ENCODE measurements at regions not wholly inside any gene's neighbourhood (a gene's known extent, or its start where the extent isn't known, plus 50 kb on each side); places are given as distances from the start of the nearest gene placed in this dataset.
"Not testable (repeated sequence)": the region's sequence is repeated elsewhere in the genome, so short reads cannot be mapped to it uniquely, and the experiment has no call there.

- DNase-seq = not testable (repeated sequence)
Observed at GRCh38 chr4:160364665-160365064, 1261.8 kb downstream of the RAPGEF2 start.

GRCh38 chr4:160365383-160365782 lies 1262.5 kb downstream of the RAPGEF2 start:
- not testable (repeated sequence) for DNase-seq

- no peak for DNase-seq
Observed at GRCh38 chr4:160370046-160370445, 1267.2 kb downstream of the RAPGEF2 start.

GRCh38 chr4:160371446-160371845 lies 1268.6 kb downstream of the RAPGEF2 start:
- DNase-seq = no peak

GRCh38 chr4:160372390-160372789 lies 1269.5 kb downstream of the RAPGEF2 start:
- DNase-seq = no peak

GRCh38 chr4:160373911-160374310 lies 1271.0 kb downstream of the RAPGEF2 start:
- DNase-seq = no peak

- no peak for DNase-seq
Observed at GRCh38 chr4:160375772-160376452, 1273.0 kb downstream of the RAPGEF2 start.

GRCh38 chr4:160386846-160387245 lies 1284.0 kb downstream of the RAPGEF2 start:
- DNase-seq = no peak

- DNase-seq = no peak
Observed at GRCh38 chr4:160399826-160400225, 1296.9 kb downstream of the RAPGEF2 start.

- no peak for DNase-seq
Observed at GRCh38 chr4:160403081-160403480, 1300.2 kb downstream of the RAPGEF2 start.

GRCh38 chr4:160406263-160406825 lies 1303.5 kb downstream of the RAPGEF2 start:
- no peak for DNase-seq

GRCh38 chr4:160414496-160414895 lies 1311.6 kb downstream of the RAPGEF2 start:
- DNase-seq = no peak

GRCh38 chr4:160423879-160424451 lies 1321.1 kb downstream of the RAPGEF2 start:
- DNase-seq = peak in 1 of 5 experiments; percentile 64

- no peak for DNase-seq
Observed at GRCh38 chr4:160426233-160426632, 1323.4 kb downstream of the RAPGEF2 start.

GRCh38 chr4:160450876-160451275 lies 1348.0 kb downstream of the RAPGEF2 start:
- no peak for DNase-seq

- not testable (repeated sequence) for DNase-seq
Observed at GRCh38 chr4:160481696-160482690, 1379.1 kb downstream of the RAPGEF2 start.

GRCh38 chr4:160485071-160485687 lies 1382.3 kb downstream of the RAPGEF2 start:
- no peak for DNase-seq

- DNase-seq = no peak
Observed at GRCh38 chr4:160492181-160492580, 1389.3 kb downstream of the RAPGEF2 start.

- DNase-seq = no peak
Observed at GRCh38 chr4:160493206-160493605, 1390.3 kb downstream of the RAPGEF2 start.

GRCh38 chr4:160495356-160495755 lies 1392.5 kb downstream of the RAPGEF2 start:
- DNase-seq = no peak

GRCh38 chr4:160498211-160498610 lies 1395.3 kb downstream of the RAPGEF2 start:
- DNase-seq = no peak

- DNase-seq = no peak
Observed at GRCh38 chr4:160505724-160506123, 1402.8 kb downstream of the RAPGEF2 start.

- DNase-seq = no peak
Observed at GRCh38 chr4:160510928-160511327, 1408.0 kb downstream of the RAPGEF2 start.

Measured in T-helper 2 cell (primary cell).